IMR-90 (cell line): ENCODE measurements at regions not wholly inside any gene's neighbourhood (a gene's known extent, or its start where the extent isn't known, plus 50 kb on each side); places are given as distances from the start of the nearest gene placed in this dataset.

Source experiments
- BHLHE40 ChIP-seq: fragments of 150-350 bp; IDR thresholded peaks from 2 replicates; pipeline ENCODE4 v1.6.1; 2016; ENCODE audit warnings: mild to moderate bottlenecking, low read depth, low read length
- CEBPB ChIP-seq: IDR thresholded peaks from 2 replicates; pipeline ENCODE4 v1.6.1; 2012; ENCODE audit warnings: low read depth, low read length, improper control_type of control experiment
- CTCF ChIP-seq: conservative IDR thresholded peaks from 2 replicates; pipeline ENCODE4 v1.5.1; 2012; ENCODE audit warnings: mild to moderate bottlenecking, low read depth, low read length, improper control_type of control experiment
- MAZ ChIP-seq: IDR thresholded peaks from 2 replicates; pipeline ENCODE4 v1.6.1; 2012; ENCODE audit warnings: low read depth, mild to moderate bottlenecking, low read length, improper control_type of control experiment, moderate library complexity, borderline replicate concordance
- POLR2A ChIP-seq: IDR thresholded peaks from 2 replicates; pipeline ENCODE4 v1.6.1; 2012; ENCODE audit warnings: mild to moderate bottlenecking, low read depth, low read length
- RAD21 ChIP-seq: IDR thresholded peaks from 2 replicates; pipeline ENCODE4 v1.6.1; 2012; ENCODE audit warnings: low read length, improper control_type of control experiment
- RCOR1 ChIP-seq: IDR thresholded peaks from 2 replicates; pipeline ENCODE4 v1.6.1; 2012; ENCODE audit warnings: mild to moderate bottlenecking, low read length, improper control_type of control experiment; ENCODE audit not compliant: insufficient replicate concordance
- TF ChIP-seq, protein P1 (sequence below): fragments of 150-350 bp; IDR thresholded peaks from 2 replicates; pipeline ENCODE4 v1.6.1; 2016; ENCODE audit warnings: low read depth, mild to moderate bottlenecking, low read length, moderate library complexity, borderline replicate concordance
- TF ChIP-seq, protein P2 (sequence below): fragments of 150-350 bp; IDR thresholded peaks from 2 replicates; pipeline ENCODE4 v1.6.1; 2017; ENCODE audit warnings: mild to moderate bottlenecking, antibody characterized with exemption, low read length, low read depth

DNA sequence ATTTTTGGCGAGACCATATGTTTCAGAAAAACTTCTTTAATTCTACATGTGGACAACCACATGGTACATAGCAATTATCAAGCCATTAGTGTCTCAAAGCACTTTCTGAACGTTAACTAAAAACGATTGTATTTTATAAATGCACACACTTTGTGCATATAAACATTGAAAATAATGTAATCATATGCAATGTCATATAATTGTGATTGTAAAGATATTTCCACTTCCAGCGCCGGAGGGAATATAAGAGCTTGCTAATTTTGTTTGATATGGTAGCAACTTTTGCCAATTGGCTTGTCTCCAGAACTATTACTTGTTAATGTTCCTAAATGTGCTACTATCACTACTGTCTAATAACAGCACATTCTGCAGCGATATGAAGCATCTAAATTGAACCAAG, 162.3 kb upstream of the SMIM31 start:
- no peak for TF ChIP-seq CEBPB
- no peak for TF ChIP-seq RCOR1
- TF ChIP-seq POLR2A: no peak
- TF ChIP-seq CTCF: no peak
- TF ChIP-seq RAD21: no peak
- TF ChIP-seq, protein P1, sequence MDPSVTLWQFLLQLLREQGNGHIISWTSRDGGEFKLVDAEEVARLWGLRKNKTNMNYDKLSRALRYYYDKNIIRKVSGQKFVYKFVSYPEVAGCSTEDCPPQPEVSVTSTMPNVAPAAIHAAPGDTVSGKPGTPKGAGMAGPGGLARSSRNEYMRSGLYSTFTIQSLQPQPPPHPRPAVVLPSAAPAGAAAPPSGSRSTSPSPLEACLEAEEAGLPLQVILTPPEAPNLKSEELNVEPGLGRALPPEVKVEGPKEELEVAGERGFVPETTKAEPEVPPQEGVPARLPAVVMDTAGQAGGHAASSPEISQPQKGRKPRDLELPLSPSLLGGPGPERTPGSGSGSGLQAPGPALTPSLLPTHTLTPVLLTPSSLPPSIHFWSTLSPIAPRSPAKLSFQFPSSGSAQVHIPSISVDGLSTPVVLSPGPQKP: no peak
- no peak for TF ChIP-seq BHLHE40
- TF ChIP-seq, protein P2, sequence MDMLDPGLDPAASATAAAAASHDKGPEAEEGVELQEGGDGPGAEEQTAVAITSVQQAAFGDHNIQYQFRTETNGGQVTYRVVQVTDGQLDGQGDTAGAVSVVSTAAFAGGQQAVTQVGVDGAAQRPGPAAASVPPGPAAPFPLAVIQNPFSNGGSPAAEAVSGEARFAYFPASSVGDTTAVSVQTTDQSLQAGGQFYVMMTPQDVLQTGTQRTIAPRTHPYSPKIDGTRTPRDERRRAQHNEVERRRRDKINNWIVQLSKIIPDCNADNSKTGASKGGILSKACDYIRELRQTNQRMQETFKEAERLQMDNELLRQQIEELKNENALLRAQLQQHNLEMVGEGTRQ: no peak
- TF ChIP-seq MAZ: no peak
